Loucy (cell line): ENCODE measurements at regions not wholly inside any gene's neighbourhood (a gene's known extent, or its start where the extent isn't known, plus 50 kb on each side); places are given as distances from the start of the nearest gene placed in this dataset.

Experiments
- CTCF ChIP-seq: fragments of 200-600 bp; sonication (generic); conservative IDR thresholded peaks from 2 replicates; pipeline ENCODE4 v1.5.1; 2014; ENCODE audit warnings: mild to moderate bottlenecking, antibody characterized with exemption, low read length
- EZH2phosphoT487 ChIP-seq: fragments of 200-600 bp; IDR thresholded peaks from 2 replicates; pipeline ENCODE4 v1.6.1; 2018; ENCODE audit warnings: antibody characterized with exemption, mild to moderate bottlenecking, moderate library complexity, borderline replicate concordance

- no peak for TF ChIP-seq CTCF
- no peak for TF ChIP-seq EZH2phosphoT487
These were observed 366.5 kb downstream of the KCTD12 start for GRCh38 chr13:76519685-76520084.
